K562 (cell line): ENCODE measurements at regions not wholly inside any gene's neighbourhood (a gene's known extent, or its start where the extent isn't known, plus 50 kb on each side); places are given as distances from the start of the nearest gene placed in this dataset.

Experiments
- ARNT ChIP-seq, 2 experiments: fragments of 450-650 bp; IDR thresholded peaks; 2 replicates each; pipeline ENCODE4 v1.6.1; 2016; ENCODE audit warnings: mild to moderate bottlenecking in 1 of 2
- KDM1A ChIP-seq, 2 experiments: fragments of 450-650 bp; IDR thresholded peaks; 2 replicates each; pipeline ENCODE4 v1.6.1; 2016; ENCODE audit warnings: mild to moderate bottlenecking in 2 of 2
- NCOA2 ChIP-seq, 2 experiments: fragments of 450-650 bp; IDR thresholded peaks; 2 replicates each; pipeline ENCODE4 v1.6.1; 2018; ENCODE audit warnings: mild to moderate bottlenecking in 2 of 2, moderate library complexity in 1 of 2; ENCODE audit not compliant: partially characterized antibody in 2 of 2
- RCOR1 ChIP-seq, 2 experiments: IDR thresholded peaks; 2 replicates each; pipeline ENCODE4 v1.6.1; 2012; ENCODE audit warnings: low read depth in 2 of 2, low read length in 2 of 2, borderline replicate concordance in 1 of 2, improper control_type of control experiment in 1 of 2
- TAF1 ChIP-seq: IDR thresholded peaks from 2 replicates; pipeline ENCODE4 v1.6.1; 2011; ENCODE audit warnings: mild to moderate bottlenecking, low read length, moderate library complexity; ENCODE audit not compliant: insufficient read depth, control insufficient read depth, severe bottlenecking; ENCODE audit errors: extremely low read depth
- ZBTB1 ChIP-seq: sonication (generic); formaldehyde crosslinking; IDR thresholded peaks from 2 replicates; pipeline ENCODE4 v1.8.1; 2023; ENCODE audit warnings: missing genetic modification reagents, low read depth, mild to moderate bottlenecking, borderline replicate concordance
- ZNF174 ChIP-seq: fragments of 250-450 bp; sonication (Bioruptor Pico); IDR thresholded peaks from 2 replicates; pipeline ENCODE4 v1.4.0; 2020; ENCODE audit warnings: mild to moderate bottlenecking

- TF ChIP-seq RCOR1 (IDR thresholded peaks at IDR 0.05; ENCODE audit: borderline replicate concordance in 1 of 2, low read depth in 2 of 2, low read length in 2 of 2) (no peak), ARNT (IDR thresholded peaks at IDR 0.05) (no peak), NCOA2 (IDR thresholded peaks at IDR 0.05; ENCODE audit: partially characterized antibody in 2 of 2) (no peak), TAF1 (no peak), ZNF174 (no peak), KDM1A (IDR thresholded peaks at IDR 0.05) (no peak), ZBTB1 (CRISPR knock-in tag) (no peak)
Measured at GRCh38 chr11:45036733-45037132, 86.0 kb upstream of the TP53I11 start.
